ENCODE measurements at regions not wholly inside any gene's neighbourhood (a gene's known extent, or its start where the extent isn't known, plus 50 kb on each side); places are given as distances from the start of the nearest gene placed in this dataset.

GRCh38 chr3:106022913-106023312 lies 154.1 kb upstream of the CBLB start:
- TF ChIP-seq, protein P1, sequence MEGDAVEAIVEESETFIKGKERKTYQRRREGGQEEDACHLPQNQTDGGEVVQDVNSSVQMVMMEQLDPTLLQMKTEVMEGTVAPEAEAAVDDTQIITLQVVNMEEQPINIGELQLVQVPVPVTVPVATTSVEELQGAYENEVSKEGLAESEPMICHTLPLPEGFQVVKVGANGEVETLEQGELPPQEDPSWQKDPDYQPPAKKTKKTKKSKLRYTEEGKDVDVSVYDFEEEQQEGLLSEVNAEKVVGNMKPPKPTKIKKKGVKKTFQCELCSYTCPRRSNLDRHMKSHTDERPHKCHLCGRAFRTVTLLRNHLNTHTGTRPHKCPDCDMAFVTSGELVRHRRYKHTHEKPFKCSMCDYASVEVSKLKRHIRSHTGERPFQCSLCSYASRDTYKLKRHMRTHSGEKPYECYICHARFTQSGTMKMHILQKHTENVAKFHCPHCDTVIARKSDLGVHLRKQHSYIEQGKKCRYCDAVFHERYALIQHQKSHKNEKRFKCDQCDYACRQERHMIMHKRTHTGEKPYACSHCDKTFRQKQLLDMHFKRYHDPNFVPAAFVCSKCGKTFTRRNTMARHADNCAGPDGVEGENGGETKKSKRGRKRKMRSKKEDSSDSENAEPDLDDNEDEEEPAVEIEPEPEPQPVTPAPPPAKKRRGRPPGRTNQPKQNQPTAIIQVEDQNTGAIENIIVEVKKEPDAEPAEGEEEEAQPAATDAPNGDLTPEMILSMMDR (IDR thresholded peaks at IDR 0.05) = no peak
- no peak for TF ChIP-seq EP300 (IDR thresholded peaks at IDR 0.05)
